Inflammatory macrophage treated with lipopolysaccharide for 1 hour (primary cell): ENCODE measurements at regions not wholly inside any gene's neighbourhood (a gene's known extent, or its start where the extent isn't known, plus 50 kb on each side); places are given as distances from the start of the nearest gene placed in this dataset.

ENCODE experiments used
- DNase-seq, 2 donors: peaks; one replicate each; pipeline ENCODE4 v3.0.0-alpha.2; 2020 to 2022

DNA sequence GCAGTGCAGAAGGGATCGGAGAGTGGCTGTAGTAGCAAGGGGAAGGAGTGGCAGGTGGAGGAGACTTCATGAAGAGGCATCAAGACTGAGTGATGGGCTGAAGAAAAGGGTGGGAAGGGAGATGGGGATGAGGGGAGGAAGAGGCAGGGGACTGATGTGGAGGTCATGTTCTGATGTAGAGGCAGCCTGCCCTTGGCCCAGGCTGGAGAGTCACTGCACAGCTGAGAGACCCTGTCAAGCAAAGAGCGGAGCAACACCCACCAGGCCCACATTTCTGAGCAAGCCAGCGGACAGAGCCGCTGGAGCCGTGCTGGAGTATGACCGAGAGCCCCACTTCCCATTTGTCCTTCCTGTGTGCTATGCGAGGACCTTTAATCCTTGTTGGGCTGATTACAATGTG, 501.6 kb upstream of the MKI67 start:
- no peak for DNase-seq

DNA sequence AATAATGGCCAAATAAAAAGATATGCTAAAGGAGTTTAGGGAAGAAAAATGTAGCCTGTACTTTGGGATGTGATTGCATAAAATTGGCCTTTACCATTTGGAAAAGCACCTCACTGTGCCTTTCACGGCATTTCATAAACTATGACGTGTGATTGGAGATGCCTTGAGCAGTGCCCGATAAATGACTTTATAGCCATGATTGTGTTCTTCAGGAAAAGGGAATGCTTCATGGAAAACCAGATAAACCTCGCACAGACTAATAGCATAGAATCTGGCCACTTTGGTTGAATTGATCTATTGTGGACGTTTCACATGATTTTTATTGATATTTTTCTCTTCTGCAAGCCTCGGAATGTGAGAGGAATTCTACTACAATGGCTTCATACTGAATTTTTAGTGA, 502.0 kb upstream of the MKI67 start:
- no peak for DNase-seq

GRCh38 chr10:128629111-128630096, 503.2 kb upstream of the MKI67 start:
- no peak for DNase-seq

DNA sequence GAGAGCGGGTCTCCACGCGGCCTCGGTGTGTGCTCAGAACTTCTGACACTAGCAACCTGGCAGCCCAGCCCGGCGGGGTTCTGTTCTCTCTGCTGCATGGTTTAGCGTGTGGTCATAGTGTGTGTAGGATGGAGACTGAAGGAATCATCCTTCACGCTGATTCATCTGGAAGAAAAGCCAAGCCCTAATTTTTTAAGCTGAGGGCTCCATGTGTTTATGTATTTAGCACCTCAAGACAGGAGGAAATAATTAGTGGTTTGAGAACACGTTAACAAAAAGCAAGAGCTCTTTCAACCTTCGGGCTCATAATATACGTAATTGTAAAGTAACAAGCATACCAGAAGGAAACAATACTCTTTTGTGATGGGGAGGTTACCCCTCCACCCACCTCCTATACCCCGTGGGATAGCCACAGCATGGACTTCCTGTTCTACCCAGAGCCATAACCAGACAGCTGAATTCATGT, 504.6 kb upstream of the MKI67 start:
- no peak for DNase-seq

GRCh38 chr10:128631801-128632241, 505.6 kb upstream of the MKI67 start:
- DNase-seq: peak in 1 of 2 donors; percentile 42

DNA sequence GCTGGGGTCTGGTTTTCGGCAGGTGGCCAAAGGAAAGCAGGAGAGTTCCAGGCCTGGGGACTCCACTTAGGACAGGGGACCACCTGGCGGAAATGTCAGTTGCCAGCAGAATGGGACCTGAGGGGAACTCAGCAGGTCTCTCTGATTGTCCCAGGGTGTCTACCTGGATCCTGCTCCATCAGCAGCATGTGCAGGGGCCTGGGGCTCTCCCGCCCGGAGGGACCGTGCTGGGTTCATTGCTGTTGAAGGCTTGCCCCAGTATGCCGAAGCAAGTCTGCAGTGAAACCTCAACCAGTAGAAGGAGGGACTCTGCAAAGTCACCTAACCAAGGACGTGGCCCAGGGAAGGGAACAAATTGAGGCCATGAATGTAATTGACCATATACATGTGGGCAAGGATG, 506.5 kb upstream of the MKI67 start:
- DNase-seq: no peak

- no peak for DNase-seq
These were observed 507.8 kb upstream of the MKI67 start for GRCh38 chr10:128633864-128634540.

GRCh38 chr10:128642023-128642422, 515.8 kb upstream of the MKI67 start:
- no peak for DNase-seq

DNA sequence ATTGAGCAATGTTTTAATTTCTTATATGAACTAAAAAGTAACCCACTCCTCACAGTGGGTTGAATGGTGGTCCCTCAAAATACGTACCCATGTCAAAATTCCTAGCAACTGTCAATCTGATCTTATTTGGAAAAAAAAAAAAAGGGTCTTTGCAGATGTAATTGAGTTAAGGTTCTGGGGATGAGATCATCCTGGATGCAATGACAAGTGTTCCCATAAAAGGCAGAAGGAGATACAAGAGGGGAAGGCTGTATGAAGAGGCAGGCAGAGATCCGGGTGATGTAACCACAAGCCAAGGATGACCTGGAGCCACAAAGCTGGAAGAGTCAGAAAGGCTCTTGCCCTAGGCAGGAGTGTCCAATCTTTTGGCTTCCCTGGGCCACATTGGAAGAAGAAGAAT, 516.3 kb upstream of the MKI67 start:
- no peak for DNase-seq

GRCh38 chr10:128643658-128644057, 517.4 kb upstream of the MKI67 start:
- no peak for DNase-seq

DNA sequence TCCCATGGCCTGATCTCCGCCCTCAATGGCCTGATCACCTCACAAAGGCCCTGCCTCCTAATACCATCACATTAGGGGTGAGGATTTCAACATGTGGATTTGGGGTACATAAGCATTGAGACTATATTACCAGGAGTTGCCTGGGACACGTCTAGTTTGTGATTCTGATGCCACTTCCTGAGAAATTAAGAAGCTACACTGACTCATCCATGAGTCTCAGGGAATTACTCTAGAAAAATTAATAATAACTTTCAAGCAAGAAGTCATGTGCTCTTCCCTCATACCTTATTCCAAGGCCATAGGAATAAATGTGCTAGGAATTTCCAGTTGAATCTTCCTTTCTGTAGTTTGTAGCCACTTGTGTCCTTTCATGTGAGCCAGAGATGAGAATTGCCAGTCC, 519.3 kb upstream of the MKI67 start:
- DNase-seq: no peak

GRCh38 chr10:128646956-128647355, 520.7 kb upstream of the MKI67 start:
- no peak for DNase-seq

GRCh38 chr10:128657548-128657947, 531.3 kb upstream of the MKI67 start:
- no peak for DNase-seq

GRCh38 chr10:128660726-128661125, 534.5 kb upstream of the MKI67 start:
- no peak for DNase-seq

DNA sequence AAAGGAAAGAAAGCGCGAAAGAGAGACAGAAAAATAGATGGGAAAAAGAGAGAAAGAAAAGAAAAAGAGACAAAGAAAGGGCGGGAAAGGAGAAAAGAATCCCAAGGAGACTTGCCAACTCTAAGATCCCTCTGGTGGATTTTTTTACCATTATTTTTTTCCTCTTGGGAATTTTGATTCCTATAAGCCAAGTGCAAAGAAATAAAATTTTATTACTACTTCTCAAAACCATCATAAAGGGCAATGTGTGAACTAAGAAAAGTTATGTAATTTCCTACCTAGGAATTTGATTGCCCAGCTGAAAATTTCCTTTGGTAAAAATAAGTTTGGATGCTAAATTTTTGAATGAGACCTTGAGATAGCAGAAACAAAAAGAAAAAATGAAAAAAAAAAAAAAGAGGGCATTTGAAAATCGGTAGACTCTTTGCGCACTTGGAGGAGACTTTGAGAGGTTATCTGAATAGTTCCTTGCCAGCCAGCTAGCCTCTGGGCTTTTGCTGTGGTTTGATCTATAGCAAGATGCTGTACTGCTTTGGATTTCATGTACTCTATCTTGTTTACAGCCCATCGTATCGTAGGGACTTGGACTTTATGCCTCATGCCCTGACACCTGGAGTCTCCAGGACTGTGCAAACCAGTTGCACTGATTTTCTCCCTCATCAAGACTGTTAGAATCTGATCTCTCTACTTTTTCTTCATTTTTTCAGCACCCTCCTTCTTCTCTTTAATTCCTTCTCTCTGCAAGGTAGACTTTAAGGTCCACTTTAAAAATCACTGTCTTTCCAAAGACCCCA, 535.4 kb upstream of the MKI67 start:
- DNase-seq: no peak

DNA sequence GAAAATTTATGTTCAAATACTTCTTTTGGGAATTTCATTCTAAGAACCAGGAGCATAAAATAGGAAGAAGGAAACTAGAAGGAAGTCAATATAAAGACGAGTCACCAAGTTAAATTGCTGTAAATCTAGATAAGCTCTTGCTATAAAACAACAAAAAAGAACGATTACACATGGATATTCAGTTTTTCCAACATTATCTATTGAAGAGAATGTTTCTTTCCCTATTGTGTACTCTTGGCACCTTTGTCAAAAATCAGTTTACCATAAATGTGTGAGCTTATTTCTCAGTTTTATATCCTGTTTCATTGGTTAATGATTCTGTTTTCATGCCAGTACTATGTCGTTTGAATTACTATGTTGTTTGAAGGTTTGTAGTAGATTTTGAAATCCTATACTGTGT, 536.3 kb upstream of the MKI67 start:
- no peak for DNase-seq

DNA sequence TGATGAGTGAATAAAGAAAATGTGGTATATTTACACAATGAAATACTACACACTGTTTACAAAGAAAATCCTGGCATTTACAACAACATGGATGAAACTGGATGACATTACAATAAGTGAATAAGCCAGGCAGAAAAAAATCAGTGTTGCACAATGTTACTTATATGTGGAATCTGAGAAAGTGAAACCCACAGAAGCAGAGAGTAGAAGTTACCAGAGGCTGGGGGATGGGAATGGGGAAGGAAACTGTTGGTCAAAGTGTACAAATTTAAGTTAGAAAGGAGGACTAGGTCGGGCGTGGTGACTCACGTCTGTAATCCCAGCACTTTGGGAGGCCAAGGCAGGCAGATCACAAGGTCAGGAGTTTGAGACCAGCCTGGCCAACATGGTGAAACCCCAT, 538.5 kb upstream of the MKI67 start:
- peak in 1 of 2 donors; percentile 1 for DNase-seq

DNA sequence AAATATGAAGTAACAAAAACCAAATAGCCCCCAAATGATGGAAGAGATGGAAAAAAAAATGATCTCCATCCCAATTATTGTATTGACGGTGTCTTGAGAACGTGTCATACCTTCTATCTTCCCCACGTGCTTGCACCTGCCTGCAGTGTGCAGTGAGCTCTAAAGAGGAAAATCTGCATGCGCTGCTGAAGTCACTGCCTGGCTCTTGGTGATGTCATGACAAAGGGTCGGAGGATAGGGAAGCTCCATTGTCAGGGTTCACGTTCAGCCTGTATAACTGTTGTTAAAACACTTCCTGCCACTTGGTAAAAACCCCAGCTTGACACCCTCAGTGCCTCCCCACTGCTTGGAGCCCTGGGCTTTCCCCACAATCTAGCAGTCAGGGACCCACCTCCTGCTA, 549.2 kb upstream of the MKI67 start:
- DNase-seq: no peak

DNA sequence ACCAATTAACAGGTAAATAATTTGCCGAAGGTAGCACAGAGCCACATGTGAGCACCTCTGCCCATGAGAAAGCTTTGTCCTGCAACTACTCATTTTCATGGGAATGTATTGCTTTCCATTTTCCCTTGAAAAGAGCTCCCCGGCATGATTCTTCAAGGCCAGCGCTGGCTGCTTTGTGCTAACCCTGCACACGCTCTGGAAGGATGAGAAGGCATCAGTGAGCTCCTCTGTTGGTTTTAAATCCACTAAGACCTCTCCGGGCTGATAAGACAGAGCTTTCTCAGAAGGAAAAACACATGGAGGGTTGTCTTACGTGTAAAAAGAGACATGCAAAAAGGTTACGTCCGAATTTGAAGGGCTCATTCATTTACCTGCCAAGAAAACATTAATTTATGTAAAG, 553.9 kb upstream of the MKI67 start:
- DNase-seq: no peak

- no peak for DNase-seq
These were observed 558.0 kb upstream of the MKI67 start for GRCh38 chr10:128684215-128684614.

DNA sequence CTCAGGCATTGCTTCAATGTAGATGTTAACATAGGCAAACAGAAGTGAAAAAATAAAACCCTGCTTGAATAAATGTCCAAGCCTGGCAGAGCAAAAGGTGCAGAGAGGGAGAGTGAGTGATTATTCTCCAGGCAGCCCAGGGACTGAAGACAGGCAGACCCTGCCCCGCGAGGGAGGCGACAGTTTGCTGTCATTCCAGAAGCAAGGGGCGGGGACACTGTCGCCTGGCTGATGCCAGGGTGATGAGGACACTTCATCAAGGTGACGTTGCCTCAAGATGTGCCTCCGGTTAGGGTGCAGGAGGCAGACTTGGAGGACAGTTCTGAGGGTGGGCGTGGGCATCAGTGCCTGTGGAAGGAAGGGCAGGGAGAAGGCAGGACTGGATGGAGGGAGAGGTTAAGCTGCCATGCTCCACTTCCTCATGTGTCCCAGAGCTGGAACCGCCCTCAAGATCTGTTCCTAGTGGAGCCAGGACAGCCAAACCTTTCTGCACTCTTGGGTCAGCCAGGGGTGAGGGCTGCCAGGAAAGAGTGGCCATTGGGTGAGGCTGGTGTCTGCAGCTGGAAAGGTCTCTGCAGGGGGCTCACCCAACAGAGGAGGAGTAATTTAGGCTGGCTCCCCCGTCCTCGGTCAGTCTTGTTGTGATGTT, 560.5 kb upstream of the MKI67 start:
- DNase-seq: no peak

DNA sequence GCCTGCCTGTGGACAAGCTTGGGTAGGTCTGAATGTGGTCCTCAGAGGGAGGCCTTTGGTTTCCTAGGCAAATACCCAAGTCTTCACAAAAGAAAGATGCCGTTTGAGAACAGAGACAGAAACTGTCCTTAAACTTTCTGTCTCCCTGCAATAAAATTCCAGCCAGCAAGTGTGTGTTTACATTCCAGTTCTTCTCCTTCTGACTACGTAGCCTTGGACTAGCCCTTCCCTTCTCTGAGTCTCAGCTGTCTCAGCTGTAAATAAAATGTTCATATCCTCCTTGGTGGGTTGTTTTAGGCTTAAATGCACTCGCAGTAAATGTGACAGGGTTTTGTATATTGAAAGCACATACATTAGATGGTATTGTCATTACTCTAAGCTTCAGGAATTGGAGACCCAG, 561.2 kb upstream of the MKI67 start:
- DNase-seq: no peak
